Peyer's patch (tissue), 4 donors: ENCODE measurements at regions not wholly inside any gene's neighbourhood (a gene's known extent, or its start where the extent isn't known, plus 50 kb on each side); places are given as distances from the start of the nearest gene placed in this dataset.

Experiments used
- POLR2A ChIP-seq, 2 donors: fragments of 450-650 bp; IDR thresholded peaks; one replicate each; pipeline ENCODE4 v1.5.1; 2017; ENCODE audit warnings: antibody characterized with exemption in 2 of 2, mild to moderate bottlenecking in 2 of 2, moderate library complexity in 2 of 2
- TF ChIP-seq, protein P1 (sequence below), 6 experiments: fragments of 450-650 bp in 4 of 6; fragments of 200-600 bp in 2 of 6; sonication (generic) in 1 of 6; IDR thresholded peaks; one replicate each; pipeline ENCODE4 v1.5.1; 2017 to 2019; ENCODE audit warnings: antibody characterized with exemption in 6 of 6, mild to moderate bottlenecking in 3 of 6, moderate library complexity in 1 of 6

DNA sequence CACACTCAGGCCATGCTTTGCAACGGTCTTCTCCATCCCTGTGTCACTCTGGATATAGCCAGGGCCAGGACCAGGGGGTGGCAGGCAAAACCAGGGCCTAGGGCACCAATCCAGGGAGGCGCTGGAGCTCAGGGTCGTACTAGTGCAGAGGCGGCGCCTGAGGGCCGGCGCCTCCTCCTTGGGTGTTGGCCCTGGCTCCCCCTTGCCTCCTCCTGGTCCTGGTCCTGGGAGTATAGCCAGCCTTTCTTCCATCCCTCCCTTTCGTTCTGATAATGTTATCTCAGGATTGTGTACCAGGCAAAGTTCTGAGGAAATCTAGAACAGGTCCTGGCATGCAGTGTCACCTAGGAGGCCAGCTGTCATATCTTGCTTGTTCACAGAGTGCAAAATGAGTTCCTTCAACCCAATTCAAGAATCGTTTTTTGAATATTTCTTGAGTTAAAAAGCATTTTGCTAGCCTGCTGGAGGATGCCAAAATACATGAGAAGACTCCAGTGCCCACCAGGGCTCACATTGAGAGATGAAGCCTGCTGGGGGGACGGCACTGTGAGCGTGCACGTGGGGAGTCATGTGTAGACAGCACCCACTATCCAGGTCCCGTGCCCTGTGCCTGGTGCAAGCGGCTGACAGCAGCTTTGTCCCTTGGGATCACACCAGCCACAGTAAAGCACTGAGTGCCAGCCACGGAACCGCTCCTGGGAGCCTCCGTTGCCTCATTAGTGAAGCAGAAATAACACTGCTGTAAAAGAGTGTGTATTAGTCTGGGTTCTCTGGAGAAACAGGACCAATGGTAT is 106.9 kb upstream of the C7orf33 start:
- no peak for TF ChIP-seq POLR2A (IDR thresholded peaks at IDR 0.05)
- TF ChIP-seq, protein P1, sequence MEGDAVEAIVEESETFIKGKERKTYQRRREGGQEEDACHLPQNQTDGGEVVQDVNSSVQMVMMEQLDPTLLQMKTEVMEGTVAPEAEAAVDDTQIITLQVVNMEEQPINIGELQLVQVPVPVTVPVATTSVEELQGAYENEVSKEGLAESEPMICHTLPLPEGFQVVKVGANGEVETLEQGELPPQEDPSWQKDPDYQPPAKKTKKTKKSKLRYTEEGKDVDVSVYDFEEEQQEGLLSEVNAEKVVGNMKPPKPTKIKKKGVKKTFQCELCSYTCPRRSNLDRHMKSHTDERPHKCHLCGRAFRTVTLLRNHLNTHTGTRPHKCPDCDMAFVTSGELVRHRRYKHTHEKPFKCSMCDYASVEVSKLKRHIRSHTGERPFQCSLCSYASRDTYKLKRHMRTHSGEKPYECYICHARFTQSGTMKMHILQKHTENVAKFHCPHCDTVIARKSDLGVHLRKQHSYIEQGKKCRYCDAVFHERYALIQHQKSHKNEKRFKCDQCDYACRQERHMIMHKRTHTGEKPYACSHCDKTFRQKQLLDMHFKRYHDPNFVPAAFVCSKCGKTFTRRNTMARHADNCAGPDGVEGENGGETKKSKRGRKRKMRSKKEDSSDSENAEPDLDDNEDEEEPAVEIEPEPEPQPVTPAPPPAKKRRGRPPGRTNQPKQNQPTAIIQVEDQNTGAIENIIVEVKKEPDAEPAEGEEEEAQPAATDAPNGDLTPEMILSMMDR (IDR thresholded peaks at IDR 0.05), result no peak
